Activated T-helper 1 cell treated with anti-CD3 and anti-CD28 coated beads, Interleukin-12 subunit alpha, Interleukin-12 subunit beta, Interleukin-2, Interleukin-4 antibody, amounts not matched to agents 30 ng/mL and 10 ng/mL and 1 ng/mL, durations not matched to agents 14 hours and 24 hours and 36 hours (primary cell): ENCODE measurements at regions not wholly inside any gene's neighbourhood (a gene's known extent, or its start where the extent isn't known, plus 50 kb on each side); places are given as distances from the start of the nearest gene placed in this dataset.

Source experiments
- DNase-seq: peaks from one replicate; pipeline ENCODE4 v3.0.0; 2021; ENCODE audit warnings: low spot score
- H3K27ac Mint-ChIP-seq: one replicate; pipeline ENCODE4 v1.8.0; 2021; ENCODE audit warnings: mild to moderate bottlenecking, mixed read lengths
- H3K27me3 Mint-ChIP-seq: one replicate; pipeline ENCODE4 v1.8.0; 2022; ENCODE audit warnings: mild to moderate bottlenecking, moderate library complexity, mixed read lengths; ENCODE audit not compliant: insufficient read depth
- H3K36me3 Mint-ChIP-seq: one replicate; pipeline ENCODE4 v1.8.0; 2021; ENCODE audit warnings: low read depth, mixed read lengths
- H3K4me1 Mint-ChIP-seq: one replicate; pipeline ENCODE4 v1.8.0; 2021; ENCODE audit warnings: low read depth, mixed read lengths
- H3K4me3 Mint-ChIP-seq: one replicate; pipeline ENCODE4 v1.8.0; 2021; ENCODE audit warnings: mild to moderate bottlenecking, moderate library complexity, mixed read lengths
- H3K9me3 Mint-ChIP-seq: one replicate; pipeline ENCODE4 v1.8.0; 2021; ENCODE audit warnings: mixed read lengths
- intact Hi-C: fragments of 100-400 bp; cut with micrococcal nuclease; formaldehyde crosslinking; loops from one replicate; pipeline ENCODE4 v1.15.1; 2024

DNA sequence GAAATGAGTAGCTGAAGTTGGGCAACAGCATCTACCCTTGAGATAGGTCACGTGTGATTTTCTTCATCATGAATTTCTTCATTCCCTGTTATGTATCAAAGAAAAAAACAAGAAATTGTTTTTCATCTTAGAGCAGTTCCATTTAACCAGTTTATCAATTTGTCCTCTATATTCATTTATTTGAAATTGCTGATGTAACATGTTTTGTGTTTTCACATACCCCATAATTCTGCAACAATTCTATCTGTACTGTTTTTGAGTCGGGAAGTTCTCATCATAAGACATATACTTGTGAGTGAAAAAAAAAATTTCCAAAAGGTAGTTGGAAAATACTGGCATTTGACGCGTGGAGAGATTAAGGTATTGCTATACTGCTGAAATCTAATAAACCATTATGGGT lies 422.6 kb upstream of the REG3G start:
- no peak for DNase-seq
- intact Hi-C loops, result no loop called here

DNA sequence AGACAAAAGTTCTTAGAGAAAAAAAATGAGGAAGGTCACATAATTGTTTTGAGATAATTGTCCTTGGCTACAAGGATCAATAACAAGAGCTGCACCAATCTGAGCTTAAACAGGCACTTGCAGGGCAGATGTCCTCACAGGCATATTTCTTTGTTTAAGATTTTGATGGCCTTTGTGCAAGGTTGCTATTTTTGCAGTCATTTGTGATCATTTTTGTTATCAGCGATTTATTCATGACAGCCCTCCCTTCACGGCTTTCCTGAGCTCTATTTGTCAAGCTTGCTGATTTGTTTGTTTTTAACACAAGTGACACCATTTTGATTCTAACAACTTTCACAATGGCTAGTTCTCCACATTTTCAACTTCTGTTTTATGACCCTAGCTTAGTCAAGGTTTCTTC lies 418.6 kb upstream of the REG3G start:
- Mint-ChIP-seq H3K4me1 (no peaks in the 10 kb centered on the region), H3K36me3 (no peaks in the 10 kb centered on the region), H3K27me3 (no peaks in the 10 kb centered on the region), H3K4me3 (no peak overlapping the region), H3K9me3 (no peaks in the 10 kb centered on the region), H3K27ac (no peak overlapping the region)
- intact Hi-C loops, result no loop called here
- DNase-seq, result no peak

More for the DNA sequence above, 422.6 kb upstream of the REG3G start:
- no peaks in the 10 kb centered on the region for H3K4me1 Mint-ChIP-seq
- peaks cover under 1% of the 10 kb centered on the region for H3K9me3 Mint-ChIP-seq
- no peak overlapping the region for H3K27ac Mint-ChIP-seq
- no peak overlapping the region for H3K4me3 Mint-ChIP-seq
- H3K36me3 Mint-ChIP-seq, result no peaks in the 10 kb centered on the region
- H3K27me3 Mint-ChIP-seq, result no peaks in the 10 kb centered on the region

DNA sequence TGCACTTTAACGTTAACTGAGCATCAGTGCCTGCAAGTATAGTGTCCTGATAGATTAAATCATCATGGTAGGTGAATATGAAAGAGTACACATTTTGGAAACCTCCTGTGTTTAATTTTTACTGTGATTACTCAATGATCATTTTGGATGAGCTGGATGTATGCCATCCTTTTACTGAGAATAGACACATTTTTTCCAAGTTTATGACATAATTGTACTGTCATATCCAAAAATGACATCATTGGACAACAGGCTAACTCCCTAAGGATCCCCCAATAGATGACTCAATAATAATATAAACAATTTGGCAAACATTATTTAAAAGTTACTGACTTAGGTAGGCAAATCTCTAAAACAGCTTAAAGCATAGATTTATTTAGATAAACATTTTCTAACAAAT lies 410.8 kb upstream of the REG3G start:
- Mint-ChIP-seq H3K27ac (no peak overlapping the region), H3K4me3 (no peak overlapping the region), H3K36me3 (no peaks in the 10 kb centered on the region), H3K9me3 (no peaks in the 10 kb centered on the region), H3K27me3 (no peaks in the 10 kb centered on the region), H3K4me1 (no peaks in the 10 kb centered on the region)
- intact Hi-C loops, result no loop called here
- DNase-seq, result no peak

DNA sequence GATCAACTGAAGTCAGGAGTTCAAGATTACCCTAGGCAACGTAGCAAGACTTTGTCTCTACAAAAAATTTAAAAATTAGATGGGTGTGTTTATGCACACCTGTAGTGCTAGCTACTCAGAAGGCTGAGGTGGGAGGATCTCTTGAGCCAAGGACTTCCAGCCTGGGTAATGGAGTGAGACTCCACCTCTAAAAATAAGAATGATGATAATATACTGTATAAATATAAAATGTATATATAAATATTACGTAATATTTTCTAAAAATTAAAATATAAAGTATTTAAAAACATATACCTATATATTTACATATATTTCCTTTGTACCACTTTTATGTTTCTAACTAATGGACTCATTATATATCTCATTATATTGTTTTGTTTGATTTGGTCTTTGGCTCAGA lies 409.5 kb upstream of the REG3G start:
- intact Hi-C loops, result no loop called here
- Mint-ChIP-seq H3K27me3 (no peaks in the 10 kb centered on the region), H3K4me3 (no peak overlapping the region), H3K36me3 (no peaks in the 10 kb centered on the region), H3K27ac (no peak overlapping the region), H3K4me1 (no peaks in the 10 kb centered on the region), H3K9me3 (no peaks in the 10 kb centered on the region)
- DNase-seq, result no peak

DNA sequence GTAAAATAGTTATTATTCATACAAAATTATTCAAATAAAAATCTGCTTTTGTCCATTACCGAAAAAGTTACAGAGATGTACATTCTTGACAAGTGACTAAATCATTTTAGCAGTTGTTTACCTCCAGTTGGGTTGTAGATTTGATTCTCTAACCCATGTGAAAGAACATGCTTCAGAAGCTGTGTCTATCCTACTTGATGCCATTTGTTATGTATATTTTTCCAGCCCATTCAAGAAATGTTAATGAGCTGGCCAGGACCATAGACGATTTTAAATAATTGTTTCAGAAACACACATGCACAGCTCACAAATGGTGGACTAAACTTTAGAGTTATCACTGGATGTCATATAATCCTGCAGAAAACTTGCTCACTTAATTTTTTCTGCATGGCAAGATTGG lies 391.1 kb upstream of the REG3G start:
- Mint-ChIP-seq H3K27ac (no peak overlapping the region), H3K4me1 (no peaks in the 10 kb centered on the region)

DNA sequence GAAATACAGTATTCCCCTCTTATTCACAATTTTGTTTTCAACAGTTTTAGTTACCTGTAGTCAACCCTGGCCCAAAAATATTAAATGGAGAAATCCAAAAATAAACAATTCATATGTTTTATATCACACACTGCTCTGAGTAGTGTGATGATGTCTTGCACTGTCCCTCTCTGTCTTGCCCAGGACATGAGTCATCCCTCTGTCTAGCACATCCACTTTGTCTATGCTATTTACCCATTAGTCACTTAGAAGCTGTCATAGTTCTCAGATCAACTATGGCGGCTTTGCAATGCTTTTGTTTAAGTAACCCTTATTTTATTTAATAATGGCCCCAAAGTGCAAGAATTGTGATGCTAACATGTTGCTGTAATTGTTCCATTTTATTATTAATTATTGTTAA lies 380.6 kb upstream of the REG3G start:
- H3K27me3 Mint-ChIP-seq, result no peaks in the 10 kb centered on the region
- DNase-seq, result no peak
- no peaks in the 10 kb centered on the region for H3K36me3 Mint-ChIP-seq
- intact Hi-C loops, result no loop called here
- no peak overlapping the region for H3K27ac Mint-ChIP-seq
- H3K4me1 Mint-ChIP-seq, result no peaks in the 10 kb centered on the region
- H3K4me3 Mint-ChIP-seq, result no peak overlapping the region
- H3K9me3 Mint-ChIP-seq, result peaks cover 9% of the 10 kb centered on the region

More for the DNA sequence above, 391.1 kb upstream of the REG3G start:
- intact Hi-C loops, result no loop called here
- no peak for DNase-seq
- peaks cover 7% of the 10 kb centered on the region for H3K9me3 Mint-ChIP-seq
- H3K27me3 Mint-ChIP-seq, result no peaks in the 10 kb centered on the region
- H3K4me3 Mint-ChIP-seq, result no peak overlapping the region
- no peaks in the 10 kb centered on the region for H3K36me3 Mint-ChIP-seq

DNA sequence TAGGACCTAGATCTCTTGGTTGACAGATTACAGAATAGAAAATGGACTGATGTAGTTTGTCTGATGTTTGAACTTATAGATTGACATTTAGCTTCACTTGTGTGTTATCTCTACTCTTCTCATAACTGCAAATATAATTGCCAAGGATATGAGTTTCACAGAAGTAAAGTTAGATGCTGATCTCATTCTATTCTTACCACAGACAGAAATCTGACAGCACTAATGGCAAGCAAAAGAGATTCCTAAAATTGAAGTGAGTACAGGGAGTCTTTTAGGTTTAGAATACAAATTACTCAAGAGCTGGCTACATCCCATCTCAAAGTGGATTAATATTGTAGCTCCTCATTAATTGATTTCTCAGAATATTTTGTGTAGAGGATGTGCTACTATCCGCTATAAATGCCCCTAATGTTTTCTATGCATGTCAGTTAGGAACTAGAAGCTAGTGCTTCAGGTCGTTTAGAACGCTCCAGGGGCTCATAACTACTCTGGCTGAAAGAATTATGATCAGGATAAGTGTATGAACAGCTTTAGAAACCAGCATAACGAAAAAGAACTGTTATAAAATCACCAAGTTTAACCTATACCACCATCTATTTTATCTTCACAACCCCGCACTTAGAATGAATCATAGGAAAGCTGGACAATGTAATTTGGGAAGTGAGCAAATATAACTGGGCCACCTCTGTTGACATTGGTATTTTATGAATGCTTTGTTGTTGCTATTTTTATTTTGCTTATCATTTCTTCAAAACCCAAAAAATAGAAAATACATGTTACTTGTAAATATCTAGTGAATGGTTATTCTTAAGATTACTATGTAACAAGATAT lies 378.8 kb upstream of the REG3G start:
- DNase-seq, result no peak
- intact Hi-C loops, result no loop called here
- no peak overlapping the region for H3K4me3 Mint-ChIP-seq

DNA sequence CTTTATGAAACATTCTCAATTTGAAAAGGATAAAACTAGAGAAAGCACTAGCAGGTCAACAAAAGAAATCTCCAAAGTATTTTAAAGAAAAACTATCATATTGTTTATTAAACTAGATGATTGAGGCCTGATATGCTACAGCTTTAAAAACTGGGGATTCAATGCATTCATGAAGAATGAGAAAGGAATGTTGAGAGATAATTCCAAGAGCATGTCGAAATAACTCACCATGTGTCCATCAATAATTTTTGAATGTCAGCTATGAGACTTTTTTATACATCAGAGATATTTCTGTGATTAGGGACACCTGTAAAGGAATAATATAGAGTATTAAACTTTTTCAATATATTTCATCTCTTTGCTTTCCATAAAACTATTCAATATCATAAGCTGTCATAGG lies 376.9 kb upstream of the REG3G start:
- Mint-ChIP-seq H3K4me1 (no peaks in the 10 kb centered on the region), H3K27ac (no peak overlapping the region), H3K36me3 (no peaks in the 10 kb centered on the region), H3K27me3 (no peaks in the 10 kb centered on the region), H3K4me3 (no peak overlapping the region), H3K9me3 (peaks cover 26% of the 10 kb centered on the region)
- no peak for DNase-seq
- intact Hi-C loops, result no loop called here

More for the DNA sequence above, 378.8 kb upstream of the REG3G start:
- Mint-ChIP-seq H3K27ac (no peak overlapping the region), H3K36me3 (no peaks in the 10 kb centered on the region), H3K9me3 (peaks cover 14% of the 10 kb centered on the region), H3K4me1 (no peaks in the 10 kb centered on the region), H3K27me3 (no peaks in the 10 kb centered on the region)

DNA sequence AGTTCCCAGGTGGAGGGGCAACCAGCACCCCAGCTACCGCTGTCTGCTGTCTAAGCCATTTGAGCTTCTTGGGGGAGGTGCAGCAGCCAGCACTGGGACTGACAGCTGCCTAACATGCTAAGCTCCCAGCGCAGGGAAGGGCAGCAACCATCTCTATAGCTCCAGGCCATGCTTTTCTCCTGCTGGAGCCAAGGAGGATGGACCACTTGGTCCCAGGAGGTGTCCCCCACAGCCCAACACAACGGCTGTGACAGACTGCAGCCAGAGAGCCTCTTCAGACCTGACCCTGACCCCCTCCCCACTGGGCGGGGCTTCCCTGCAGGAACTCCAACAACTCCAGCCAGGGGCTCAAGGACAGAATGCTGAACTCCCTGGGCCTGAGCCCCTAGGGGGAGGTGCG lies 370.6 kb upstream of the REG3G start:
- no peak overlapping the region for H3K27ac Mint-ChIP-seq
- intact Hi-C loops, result no loop called here
- DNase-seq, result no peak
- no peak overlapping the region for H3K4me3 Mint-ChIP-seq
- H3K36me3 Mint-ChIP-seq, result peaks cover 2% of the 10 kb centered on the region
- H3K4me1 Mint-ChIP-seq, result no peaks in the 10 kb centered on the region
- no peaks in the 10 kb centered on the region for H3K27me3 Mint-ChIP-seq
- H3K9me3 Mint-ChIP-seq, result peaks cover 47% of the 10 kb centered on the region

DNA sequence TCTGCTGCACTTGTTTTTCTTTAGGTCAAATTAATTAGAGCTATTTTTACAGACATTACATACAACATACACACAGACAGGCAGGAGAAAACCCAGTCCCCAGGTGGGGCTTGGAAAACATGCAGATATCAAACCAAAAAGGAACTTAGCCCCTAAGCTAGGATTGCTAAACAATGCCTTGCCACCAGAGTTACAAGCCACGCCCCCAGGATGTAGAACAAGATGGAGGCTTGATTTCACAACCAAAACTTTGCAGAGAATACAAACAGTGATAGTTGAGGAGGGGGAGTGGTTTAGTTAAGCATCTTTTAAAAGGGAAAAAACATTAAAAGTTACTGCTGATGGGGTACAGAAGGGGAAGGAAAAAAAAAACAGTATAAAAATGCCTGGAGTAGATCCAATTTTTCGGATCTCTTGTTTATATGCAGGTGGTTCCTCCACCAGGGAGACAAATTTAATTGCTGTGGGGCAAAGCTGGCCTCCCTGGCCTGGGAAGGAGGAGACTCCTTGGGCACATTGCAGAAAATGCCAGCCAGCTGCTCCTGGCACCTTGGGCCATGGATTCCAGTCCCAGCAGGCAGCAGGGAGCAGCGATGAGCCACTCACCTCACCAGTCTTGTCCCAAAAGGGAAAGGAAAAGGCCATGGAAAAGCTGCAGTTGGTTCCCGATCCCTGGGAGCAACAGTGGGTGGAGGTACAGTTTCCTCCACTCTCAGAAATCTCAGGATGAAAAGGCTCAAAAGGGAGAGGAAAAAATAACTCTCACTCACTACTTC lies 348.4 kb upstream of the REG3G start:
- DNase-seq, result no peak
- no peaks in the 10 kb centered on the region for H3K36me3 Mint-ChIP-seq
- intact Hi-C loops, result loop anchor here (10.0 kb wide), 1 partner anchor 1208 kb away; no protein-coding TSS in a partner anchor
- H3K4me3 Mint-ChIP-seq, result no peak overlapping the region
- no peaks in the 10 kb centered on the region for H3K9me3 Mint-ChIP-seq
- no peaks in the 10 kb centered on the region for H3K27me3 Mint-ChIP-seq
- H3K4me1 Mint-ChIP-seq, result no peaks in the 10 kb centered on the region
- H3K27ac Mint-ChIP-seq, result no peak overlapping the region

DNA sequence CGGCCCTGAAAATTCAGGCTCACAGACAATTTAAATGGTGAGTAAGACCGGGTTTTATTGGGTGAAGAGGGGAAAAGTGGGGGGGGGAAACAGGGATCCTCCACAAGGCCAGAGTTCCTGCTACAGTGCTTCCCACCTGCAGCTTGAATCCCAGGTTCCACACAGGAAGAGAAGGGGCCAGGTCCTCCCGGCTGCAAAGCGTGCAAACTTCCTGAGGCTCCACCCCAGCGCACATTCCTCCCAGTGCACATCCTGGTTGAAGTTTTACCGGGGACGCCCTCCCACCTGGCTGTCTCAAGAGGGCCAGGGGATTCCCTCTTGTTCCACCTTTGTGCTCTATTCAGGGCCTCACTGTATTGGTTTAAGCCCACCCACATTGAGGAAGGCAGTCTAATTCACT lies 347.7 kb upstream of the REG3G start:
- intact Hi-C loops, result loop anchor here (10.0 kb wide), 1 partner anchor 1207 kb away; no protein-coding TSS in a partner anchor
- Mint-ChIP-seq H3K27ac (no peak overlapping the region), H3K4me3 (no peak overlapping the region), H3K4me1 (no peaks in the 10 kb centered on the region), H3K27me3 (no peaks in the 10 kb centered on the region), H3K36me3 (no peaks in the 10 kb centered on the region), H3K9me3 (no peaks in the 10 kb centered on the region)
- no peak for DNase-seq

DNA sequence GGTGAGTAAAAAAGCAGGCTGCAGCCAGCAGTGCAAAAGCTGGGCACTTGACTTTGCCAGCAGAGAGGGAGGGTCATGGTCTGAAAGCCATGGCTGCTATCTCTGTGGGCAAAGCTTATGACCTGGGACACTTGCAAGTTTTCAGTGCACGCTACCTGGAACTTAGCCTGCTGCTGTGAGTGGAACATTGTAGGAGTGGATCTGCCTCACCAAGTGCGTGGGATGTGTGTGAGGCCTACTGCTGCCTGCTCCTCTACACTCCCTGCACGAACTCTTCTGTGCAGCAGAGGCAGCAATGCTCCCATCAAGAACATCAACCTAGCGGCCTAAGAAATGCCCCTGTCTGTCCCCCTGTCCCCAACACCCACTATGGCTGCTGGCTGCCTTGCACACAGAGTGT lies 344.1 kb upstream of the REG3G start:
- no peak overlapping the region for H3K27ac Mint-ChIP-seq
- intact Hi-C loops, result no loop called here
- no peak for DNase-seq

DNA sequence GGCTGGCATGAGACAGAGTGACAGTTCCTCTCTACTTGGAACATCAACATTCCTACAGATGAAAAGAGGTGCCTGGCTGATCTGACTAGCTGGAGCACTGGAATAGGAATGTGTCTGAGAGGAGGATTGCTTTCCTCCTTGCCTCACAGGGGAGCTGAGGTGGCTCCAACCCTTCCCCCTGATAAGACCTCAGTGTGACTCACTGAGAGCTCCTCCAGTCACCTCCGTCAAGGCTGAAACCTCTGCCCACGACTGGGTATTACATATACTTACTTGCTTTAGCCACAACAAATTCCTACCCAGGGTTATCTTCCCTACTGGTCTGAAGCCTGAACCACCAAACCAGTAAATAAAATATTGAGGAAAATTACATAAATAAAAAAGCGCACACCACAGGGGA lies 342.7 kb upstream of the REG3G start:
- DNase-seq, result no peak
- Mint-ChIP-seq H3K9me3 (peaks cover 9% of the 10 kb centered on the region), H3K36me3 (no peaks in the 10 kb centered on the region), H3K27ac (no peak overlapping the region), H3K4me1 (no peaks in the 10 kb centered on the region), H3K27me3 (no peaks in the 10 kb centered on the region), H3K4me3 (no peak overlapping the region)
- intact Hi-C loops, result no loop called here

More for the DNA sequence above, 344.1 kb upstream of the REG3G start:
- Mint-ChIP-seq H3K4me1 (no peaks in the 10 kb centered on the region), H3K4me3 (no peak overlapping the region), H3K36me3 (no peaks in the 10 kb centered on the region), H3K27me3 (no peaks in the 10 kb centered on the region), H3K9me3 (peaks cover under 1% of the 10 kb centered on the region)
